IPS-18a (cell line): ENCODE measurements at regions not wholly inside any gene's neighbourhood (a gene's known extent, or its start where the extent isn't known, plus 50 kb on each side); places are given as distances from the start of the nearest gene placed in this dataset.

Source experiments
- H3K27ac ChIP-seq: one replicate; pipeline ENCODE4 v1.5.1; 2013; ENCODE audit warnings: low read length
- H3K27me3 ChIP-seq: one replicate; pipeline ENCODE4 v1.6.1; 2013; ENCODE audit warnings: mild to moderate bottlenecking, low read length; ENCODE audit not compliant: control insufficient read depth, insufficient read depth
- H3K36me3 ChIP-seq: one replicate; pipeline ENCODE4 v1.6.1; 2013; ENCODE audit warnings: low read depth, low read length; ENCODE audit not compliant: control insufficient read depth
- H3K4me1 ChIP-seq: one replicate; pipeline ENCODE4 v1.6.1; 2013; ENCODE audit warnings: low read depth, low read length; ENCODE audit not compliant: control insufficient read depth
- H3K4me3 ChIP-seq: one replicate; pipeline ENCODE4 v1.5.1; 2013; ENCODE audit warnings: low read length
- H3K9ac ChIP-seq: one replicate; pipeline ENCODE4 v1.6.1; 2013; ENCODE audit warnings: mild to moderate bottlenecking, low read length, moderate library complexity
- H3K9me3 ChIP-seq: one replicate; pipeline ENCODE4 v1.6.1; 2013; ENCODE audit warnings: low read depth, low read length; ENCODE audit not compliant: control insufficient read depth

DNA sequence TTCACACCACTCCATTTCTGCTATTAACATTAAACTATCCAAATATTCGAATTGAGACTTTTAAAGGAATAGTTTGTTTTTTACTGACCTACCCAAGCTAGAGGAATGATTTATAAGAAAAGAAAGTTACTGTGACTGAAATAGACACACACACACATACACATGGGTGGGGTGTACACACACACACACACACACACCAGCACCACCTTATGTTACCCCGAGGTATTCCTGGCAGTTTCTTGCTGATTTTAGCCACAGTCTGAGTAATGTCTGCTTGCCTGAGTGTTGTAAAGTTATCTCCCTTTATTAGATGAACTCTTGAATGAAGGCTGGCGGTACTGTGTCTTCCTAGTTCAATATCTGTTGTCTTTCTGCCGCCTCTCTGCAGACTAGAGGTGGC lies 91.3 kb upstream of the PRKG1 start:
- H3K36me3 ChIP-seq = no peaks in the 10 kb centered on the region
- H3K9me3 ChIP-seq = no peaks in the 10 kb centered on the region
- no peak overlapping the region for H3K27ac ChIP-seq
- no peaks in the 10 kb centered on the region for H3K27me3 ChIP-seq
- H3K9ac ChIP-seq = no peak overlapping the region
- H3K4me3 ChIP-seq = no peak overlapping the region
- H3K4me1 ChIP-seq = no peaks in the 10 kb centered on the region

DNA sequence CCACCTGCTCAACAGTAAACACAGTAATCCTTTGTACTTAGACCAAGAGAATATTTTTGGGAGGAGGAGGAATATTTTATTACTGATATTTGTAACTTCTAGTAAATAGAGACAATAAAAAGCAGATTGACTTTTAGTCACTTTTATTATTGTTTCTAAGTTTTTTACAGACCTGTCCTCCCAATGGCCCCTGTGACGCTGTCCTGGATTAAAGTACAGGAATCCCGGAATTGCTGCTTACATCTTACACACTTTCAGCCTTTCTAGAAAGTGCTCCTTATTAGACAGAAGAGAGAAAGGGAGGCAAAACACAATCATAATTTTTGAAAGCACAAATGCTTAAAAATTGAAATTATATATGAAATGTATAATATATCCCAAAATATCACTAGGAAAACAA lies 86.4 kb upstream of the PRKG1 start:
- Histone ChIP-seq H3K27ac (no peak overlapping the region), H3K4me1 (peaks cover 12% of the 10 kb centered on the region), H3K36me3 (no peaks in the 10 kb centered on the region), H3K27me3 (peaks cover 35% of the 10 kb centered on the region), H3K9me3 (no peaks in the 10 kb centered on the region), H3K9ac (no peak overlapping the region), H3K4me3 (no peak overlapping the region)

DNA sequence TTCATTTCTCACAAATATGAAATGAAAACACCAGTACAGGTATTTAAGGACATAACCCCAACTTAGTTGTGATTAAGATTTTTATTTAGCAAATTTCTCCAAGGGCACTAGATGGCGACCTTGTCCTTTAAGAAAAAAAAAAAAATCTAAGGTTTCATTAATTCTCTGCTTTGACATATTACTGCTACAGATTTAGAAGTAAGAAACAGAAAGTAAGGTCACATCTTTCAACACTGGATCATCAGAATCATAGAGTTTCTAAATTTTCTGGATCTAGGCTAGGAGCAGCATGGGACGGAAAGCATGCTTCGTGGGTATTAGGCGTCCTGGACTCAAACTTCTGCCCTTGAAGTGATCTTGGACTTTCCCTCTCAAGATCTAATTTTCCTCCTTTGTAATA lies 85.5 kb upstream of the PRKG1 start:
- Histone ChIP-seq H3K36me3 (no peaks in the 10 kb centered on the region), H3K9ac (no peak overlapping the region), H3K9me3 (no peaks in the 10 kb centered on the region), H3K4me1 (peaks cover 12% of the 10 kb centered on the region), H3K27ac (no peak overlapping the region), H3K27me3 (peaks cover 43% of the 10 kb centered on the region), H3K4me3 (no peak overlapping the region)

DNA sequence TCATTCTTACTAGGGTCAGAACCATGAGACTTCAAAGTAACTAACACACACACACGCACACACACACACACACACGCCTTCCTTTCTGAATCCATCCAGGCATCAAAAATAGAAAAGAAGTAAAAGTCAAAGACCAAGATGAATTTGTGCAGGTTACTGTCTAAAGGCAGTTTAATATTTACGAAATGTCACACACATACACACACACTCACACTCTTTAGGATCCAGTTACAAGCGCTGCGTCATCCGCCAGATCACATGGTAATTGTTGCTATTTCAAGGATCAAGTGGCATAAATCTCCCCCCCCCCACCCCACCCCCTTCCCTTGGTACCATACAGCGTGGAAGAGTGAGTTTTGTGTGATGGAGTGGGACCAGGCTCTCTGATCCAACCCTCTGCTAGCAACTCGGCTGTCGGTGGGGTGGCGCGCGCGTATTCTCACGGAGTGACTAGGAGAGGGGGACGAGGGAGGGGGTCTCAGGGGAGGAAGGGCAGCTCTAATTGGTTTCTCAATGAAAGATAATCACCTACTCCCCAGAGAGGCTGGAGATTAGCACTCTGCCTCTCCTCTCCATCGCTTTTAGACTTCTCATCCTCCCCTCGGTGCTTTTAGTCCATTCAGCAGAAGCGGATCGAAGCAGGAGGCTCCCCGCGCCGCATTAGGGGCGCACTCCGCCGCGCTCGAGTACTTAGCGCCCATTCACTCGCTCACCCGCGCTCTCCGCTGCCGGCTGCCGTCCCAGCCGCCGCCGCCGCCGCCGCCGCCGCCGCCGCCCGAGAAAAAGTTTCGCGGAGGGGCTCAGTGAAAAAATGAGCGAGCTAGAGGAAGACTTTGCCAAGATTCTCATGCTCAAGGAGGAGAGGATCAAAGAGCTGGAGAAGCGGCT lies 83.5 kb upstream of the PRKG1 start:
- Histone ChIP-seq H3K4me3 (peak overlapping the region; percentile 67), H3K27me3 (peaks cover 46% of the 10 kb centered on the region), H3K36me3 (no peaks in the 10 kb centered on the region), H3K27ac (no peak overlapping the region), H3K9ac (no peak overlapping the region), H3K4me1 (peaks cover 12% of the 10 kb centered on the region), H3K9me3 (no peaks in the 10 kb centered on the region)

DNA sequence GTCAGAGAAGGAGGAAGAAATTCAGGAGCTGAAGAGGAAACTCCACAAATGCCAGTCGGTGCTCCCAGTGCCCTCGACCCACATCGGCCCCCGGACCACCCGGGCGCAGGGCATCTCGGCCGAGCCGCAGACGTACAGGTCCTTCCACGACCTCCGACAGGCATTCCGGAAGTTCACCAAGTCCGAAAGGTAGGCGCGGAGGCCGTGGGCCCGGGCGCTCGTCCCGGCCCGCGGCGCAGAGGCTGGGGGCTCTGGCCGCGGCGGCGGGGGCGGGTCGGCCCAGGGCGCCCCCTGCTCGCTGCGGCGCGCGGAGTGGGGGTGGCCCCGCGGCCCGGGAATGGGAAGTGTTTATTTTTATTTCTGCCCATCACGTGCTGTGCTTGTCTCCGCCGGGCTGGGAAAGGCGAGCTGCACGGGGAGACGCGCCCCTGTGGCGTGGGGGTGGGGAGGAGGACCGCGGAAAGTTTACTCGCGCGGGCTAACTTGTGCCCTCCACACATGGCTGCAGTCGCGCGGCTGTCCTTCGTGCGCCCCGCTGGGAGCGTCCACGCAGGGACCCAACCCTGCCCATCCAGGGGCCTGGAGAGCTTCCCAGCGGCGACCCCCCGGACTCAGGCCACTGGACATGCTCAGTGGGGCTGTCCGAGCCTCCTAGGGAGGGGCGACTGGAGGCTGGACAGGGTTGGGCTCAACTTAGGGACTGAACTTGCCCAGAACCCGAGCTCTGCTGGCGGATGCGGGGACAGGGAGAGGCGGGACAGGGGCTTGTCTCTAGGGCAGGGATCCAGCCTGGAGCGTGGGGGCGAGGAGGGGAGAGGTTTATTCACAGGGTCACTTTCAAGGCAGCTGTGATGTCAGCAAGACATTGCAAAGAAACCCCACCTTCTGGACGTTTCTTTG lies 82.6 kb upstream of the PRKG1 start:
- peaks cover 12% of the 10 kb centered on the region for H3K4me1 ChIP-seq
- peaks cover 46% of the 10 kb centered on the region for H3K27me3 ChIP-seq
- H3K36me3 ChIP-seq = no peaks in the 10 kb centered on the region
- H3K4me3 ChIP-seq = peak overlapping the region; percentile 67
- no peaks in the 10 kb centered on the region for H3K9me3 ChIP-seq
- H3K27ac ChIP-seq = no peak overlapping the region
- peak overlapping the region; percentile 10 for H3K9ac ChIP-seq

DNA sequence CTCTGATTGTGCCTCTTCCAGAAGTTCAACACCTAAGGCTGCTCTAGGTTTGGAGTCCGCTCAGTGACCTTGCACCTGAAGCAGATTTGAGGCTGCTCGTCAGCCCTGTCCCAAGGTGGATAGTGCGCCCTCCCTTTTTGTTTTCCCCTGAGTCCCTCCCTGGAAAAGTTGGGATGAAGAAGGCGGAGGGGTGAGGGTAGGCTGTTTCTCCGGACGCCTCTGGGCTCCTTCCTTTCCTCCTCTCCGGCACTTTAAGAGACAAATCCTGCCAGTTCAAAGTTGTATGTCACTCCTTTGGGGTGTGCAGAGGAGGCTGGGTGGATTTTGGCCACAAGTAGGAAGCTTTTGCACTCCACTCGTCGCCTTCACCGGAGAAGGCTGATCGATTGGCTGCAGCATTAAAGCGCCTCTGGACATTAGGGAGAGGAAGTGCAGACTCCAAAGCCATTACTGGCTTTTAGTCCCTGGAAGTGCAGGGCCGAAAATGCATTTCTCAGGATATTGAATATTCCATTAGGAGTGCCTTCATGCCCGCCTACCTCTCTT lies 81.9 kb upstream of the PRKG1 start:
- no peaks in the 10 kb centered on the region for H3K9me3 ChIP-seq
- no peaks in the 10 kb centered on the region for H3K36me3 ChIP-seq
- no peak overlapping the region for H3K9ac ChIP-seq
- peaks cover 46% of the 10 kb centered on the region for H3K27me3 ChIP-seq
- H3K4me1 ChIP-seq = peaks cover 12% of the 10 kb centered on the region
- H3K4me3 ChIP-seq = peak overlapping the region; percentile 67
- H3K27ac ChIP-seq = no peak overlapping the region

DNA sequence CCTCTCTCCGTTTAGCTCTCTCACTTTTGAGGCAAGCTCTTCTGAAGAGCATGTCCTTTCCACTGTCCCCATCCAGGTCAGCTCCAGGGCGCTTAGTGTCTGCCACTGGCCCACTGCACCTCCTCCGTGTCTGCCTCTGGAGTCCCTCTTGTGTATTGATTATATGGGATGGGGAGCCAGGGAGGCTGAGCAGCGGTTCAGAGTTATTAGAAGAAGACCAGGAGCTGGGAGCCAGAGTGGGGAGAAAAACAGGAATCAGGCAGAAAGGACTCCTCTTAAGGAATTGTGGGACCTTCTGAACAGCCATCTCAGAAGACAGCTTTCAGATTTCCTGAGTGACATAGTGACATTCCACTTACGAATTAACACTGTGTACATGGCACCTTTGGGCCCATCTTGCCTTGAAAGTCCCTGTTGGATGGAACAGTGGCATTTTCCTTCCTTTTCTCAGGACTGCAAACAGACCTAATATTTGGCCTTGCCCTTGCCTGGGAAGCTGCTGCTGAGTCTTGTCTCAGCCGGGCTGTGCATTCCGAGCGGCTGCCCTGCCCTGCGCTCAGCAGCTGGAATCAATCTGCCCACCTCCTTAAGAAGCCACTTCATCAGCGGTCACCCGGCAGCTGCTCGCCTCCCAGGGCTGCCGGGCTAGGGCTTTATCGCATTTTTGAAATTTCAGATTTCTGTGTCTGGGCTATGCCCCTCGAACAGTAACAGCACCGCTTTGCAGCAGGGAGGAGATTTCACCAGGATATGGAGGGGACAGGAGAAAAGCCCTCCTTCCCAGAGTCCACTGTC lies 81.1 kb upstream of the PRKG1 start:
- no peak overlapping the region for H3K27ac ChIP-seq
- H3K27me3 ChIP-seq = peaks cover 46% of the 10 kb centered on the region
- no peaks in the 10 kb centered on the region for H3K9me3 ChIP-seq
- H3K4me1 ChIP-seq = peaks cover 12% of the 10 kb centered on the region
- no peaks in the 10 kb centered on the region for H3K36me3 ChIP-seq
- peak overlapping the region; percentile 67 for H3K4me3 ChIP-seq
- H3K9ac ChIP-seq = no peak overlapping the region

DNA sequence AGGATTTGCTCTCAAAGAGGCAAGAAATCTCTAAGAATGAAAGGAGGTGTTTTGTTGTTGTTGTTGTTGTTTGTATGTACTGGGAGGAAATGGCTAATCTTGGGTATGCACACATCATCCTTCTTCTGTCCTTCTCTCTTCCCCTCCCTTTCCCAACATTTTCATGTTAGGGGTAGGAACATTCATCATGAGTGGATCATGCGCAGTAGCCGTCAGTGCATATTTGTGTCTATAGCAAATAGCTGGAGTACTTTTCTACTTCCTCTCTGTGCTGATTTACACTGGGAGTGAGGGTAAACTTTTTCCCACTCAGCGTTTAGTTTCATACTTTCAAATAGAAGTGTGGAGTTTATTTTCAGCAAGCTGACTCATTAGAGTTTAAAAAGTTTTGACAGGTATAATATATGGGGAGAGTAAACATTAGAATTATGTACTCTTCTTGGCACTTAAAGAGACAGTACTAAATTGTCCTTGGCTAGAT lies 80.5 kb upstream of the PRKG1 start:
- no peak overlapping the region for H3K9ac ChIP-seq
- no peaks in the 10 kb centered on the region for H3K9me3 ChIP-seq
- H3K27ac ChIP-seq = no peak overlapping the region
- H3K27me3 ChIP-seq = peaks cover 46% of the 10 kb centered on the region
- H3K4me1 ChIP-seq = peaks cover 12% of the 10 kb centered on the region
- H3K4me3 ChIP-seq = no peak overlapping the region
- no peaks in the 10 kb centered on the region for H3K36me3 ChIP-seq

DNA sequence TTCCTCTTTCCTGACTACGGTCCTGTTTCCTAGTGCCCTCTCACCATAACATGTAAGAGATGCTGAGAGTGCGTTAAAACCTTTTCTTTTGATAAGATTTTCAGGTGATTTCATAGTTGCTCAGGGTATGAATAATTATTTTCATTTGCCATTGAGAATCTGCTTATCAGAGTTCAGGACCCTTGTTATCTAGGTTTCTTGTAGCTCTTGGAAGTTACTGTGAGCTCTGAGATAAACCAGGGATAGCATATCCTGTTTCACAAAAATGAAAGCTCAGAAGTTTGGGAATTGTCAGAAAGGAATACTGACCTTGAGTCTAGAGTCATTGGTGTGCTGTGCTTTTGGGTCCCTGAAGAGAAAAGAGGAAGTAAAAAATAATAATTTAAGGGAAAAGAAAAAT lies 76.8 kb upstream of the PRKG1 start:
- Histone ChIP-seq H3K4me3 (no peak overlapping the region), H3K36me3 (no peaks in the 10 kb centered on the region), H3K4me1 (peaks cover 3% of the 10 kb centered on the region), H3K27me3 (peaks cover 16% of the 10 kb centered on the region), H3K9ac (no peak overlapping the region), H3K27ac (no peak overlapping the region), H3K9me3 (no peaks in the 10 kb centered on the region)

DNA sequence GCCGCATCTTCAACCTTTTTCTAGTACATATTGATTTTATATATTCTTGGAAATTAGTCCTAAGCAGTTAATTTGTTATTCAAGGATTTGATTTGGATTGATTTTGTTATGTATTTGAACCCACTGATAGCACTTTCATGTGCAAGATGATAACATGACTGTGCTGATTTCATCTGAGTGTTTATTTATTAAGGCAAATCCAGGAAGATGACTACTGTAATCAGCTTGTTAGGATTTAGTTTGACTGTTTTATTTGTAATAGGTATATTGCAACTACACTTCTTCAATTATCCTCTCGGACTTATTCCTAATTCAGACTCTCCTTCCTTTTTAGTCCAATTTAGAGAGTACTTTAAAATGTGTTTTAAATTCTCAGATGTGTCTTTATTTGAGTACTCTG lies 75.1 kb upstream of the PRKG1 start:
- Histone ChIP-seq H3K9me3 (no peaks in the 10 kb centered on the region), H3K4me3 (no peak overlapping the region), H3K36me3 (no peaks in the 10 kb centered on the region), H3K27ac (no peak overlapping the region), H3K27me3 (no peaks in the 10 kb centered on the region), H3K4me1 (no peaks in the 10 kb centered on the region), H3K9ac (no peak overlapping the region)

DNA sequence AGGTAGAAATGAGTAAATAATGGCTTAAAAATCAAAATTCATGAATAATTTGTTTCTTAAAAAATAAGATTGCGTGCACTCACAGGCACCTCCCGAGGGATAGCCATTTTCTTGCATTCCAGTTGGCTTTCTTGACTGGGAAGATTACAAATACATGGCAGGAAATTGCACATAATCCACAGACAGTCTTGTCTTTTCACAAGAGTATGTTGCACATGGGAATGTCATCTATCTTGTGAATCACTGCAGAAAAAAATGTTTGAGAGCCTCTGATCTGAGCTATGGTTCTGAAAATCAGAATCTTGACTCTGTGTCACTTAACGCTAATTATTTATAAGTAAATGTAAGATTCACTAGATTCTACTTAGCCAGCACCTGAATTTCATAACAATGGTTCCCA lies 74.1 kb upstream of the PRKG1 start:
- no peak overlapping the region for H3K9ac ChIP-seq
- H3K4me1 ChIP-seq = no peaks in the 10 kb centered on the region
- no peaks in the 10 kb centered on the region for H3K9me3 ChIP-seq
- H3K4me3 ChIP-seq = no peak overlapping the region
- no peaks in the 10 kb centered on the region for H3K27me3 ChIP-seq
- no peaks in the 10 kb centered on the region for H3K36me3 ChIP-seq
- no peak overlapping the region for H3K27ac ChIP-seq
